AG09309 (cell line): ENCODE measurements at regions not wholly inside any gene's neighbourhood (a gene's known extent, or its start where the extent isn't known, plus 50 kb on each side); places are given as distances from the start of the nearest gene placed in this dataset.

Source experiments
- DNase-seq: peaks from one replicate; pipeline ENCODE4 v3.0.0-alpha.2; 2010; ENCODE audit warnings: low read depth
- H3K4me3 ChIP-seq: 2 replicates; pipeline ENCODE4 v1.5.1; 2011; ENCODE audit warnings: mild to moderate bottlenecking, low read depth, low read length, moderate library complexity; ENCODE audit not compliant: control insufficient read depth
- CTCF ChIP-seq: IDR thresholded peaks from 2 replicates; pipeline ENCODE4 v1.5.1; 2011; ENCODE audit warnings: mild to moderate bottlenecking, low read depth, low read length, inconsistent platforms; ENCODE audit not compliant: insufficient read depth, control insufficient read depth; ENCODE audit errors: missing control alignments

GRCh38 chr20:23189854-23190253 lies 103.7 kb upstream of the CD93 start:
- H3K4me3 ChIP-seq: no peak overlapping the region
- DNase-seq: no peak
- TF ChIP-seq CTCF: no peak

GRCh38 chr20:23189341-23189740 lies 103.2 kb upstream of the CD93 start:
- no peak for DNase-seq
- H3K4me3 ChIP-seq: no peak overlapping the region
- no peak for TF ChIP-seq CTCF

- no peak overlapping the region for H3K4me3 ChIP-seq
- TF ChIP-seq CTCF: no peak
- DNase-seq: no peak
Observed at GRCh38 chr20:23188377-23189169, 102.4 kb upstream of the CD93 start.

GRCh38 chr20:23187751-23188150 lies 101.6 kb upstream of the CD93 start:
- TF ChIP-seq CTCF: no peak
- no peak for DNase-seq
- no peak overlapping the region for H3K4me3 ChIP-seq

GRCh38 chr20:23186808-23187207 lies 100.7 kb upstream of the CD93 start:
- DNase-seq: no peak
- H3K4me3 ChIP-seq: no peak overlapping the region
- no peak for TF ChIP-seq CTCF

GRCh38 chr20:23180451-23180921 lies 94.4 kb upstream of the CD93 start:
- H3K4me3 ChIP-seq: no peak overlapping the region
- TF ChIP-seq CTCF: no peak
- DNase-seq: no peak

- H3K4me3 ChIP-seq: no peak overlapping the region
- DNase-seq: no peak
- no peak for TF ChIP-seq CTCF
Observed at GRCh38 chr20:23179766-23180403, 93.8 kb upstream of the CD93 start.
